PC-9 (cell line): ENCODE measurements at regions not wholly inside any gene's neighbourhood (a gene's known extent, or its start where the extent isn't known, plus 50 kb on each side); places are given as distances from the start of the nearest gene placed in this dataset.

ENCODE experiments used
- BruUV-seq: library from RNA; stranded (reverse); fragments of 400-500 nt; replicated peaks from 2 replicates; lab custom pipeline; 2021; lab: Mats Ljungman, UMichigan
- CTCF ChIA-PET: fragments of 300-600 bp; sonication (Branson Sonifier 250); formaldehyde crosslinking; loops from one replicate; lab custom pipeline; 2022; ENCODE audit warnings: antibody characterized with exemption; lab: Charles Lee
- POLR2A ChIA-PET: fragments of 300-600 bp; sonication (Branson Sonifier 250); formaldehyde crosslinking; loops from one replicate; lab custom pipeline; 2022; ENCODE audit warnings: antibody characterized with exemption; ENCODE audit not compliant: unreplicated experiment; lab: Charles Lee
- DNase-seq, 2 experiments: peaks; one replicate each; pipeline versions ENCODE4 v3.0.0 to v3.0.0-alpha.2; 2015 to 2022; ENCODE audit warnings: mixed read lengths in 1 of 2
- H2AFZ ChIP-seq: fragments of 200-600 bp; sonication (generic); 2 replicates; pipeline ENCODE4 v1.8.1; 2017; ENCODE audit warnings: antibody characterized with exemption
- H3F3A ChIP-seq: fragments of 200-600 bp; sonication (generic); 2 replicates; pipeline ENCODE4 v1.8.1; 2017; ENCODE audit warnings: antibody characterized with exemption, mild to moderate bottlenecking, low read depth; ENCODE audit not compliant: insufficient read depth
- H3K27ac ChIP-seq: fragments of 200-600 bp; sonication (generic); 2 replicates; pipeline ENCODE4 v1.6.1; 2016; ENCODE audit warnings: mixed run types
- H3K27me3 ChIP-seq: fragments of 200-600 bp; sonication (generic); 2 replicates; pipeline ENCODE4 v1.6.1; 2016; ENCODE audit warnings: low read depth, mixed run types; ENCODE audit not compliant: insufficient read depth
- H3K36me3 ChIP-seq: fragments of 200-600 bp; sonication (generic); 2 replicates; pipeline ENCODE4 v1.6.1; 2016; ENCODE audit warnings: low read depth, mixed run types
- H3K4me1 ChIP-seq: fragments of 200-600 bp; sonication (generic); replicated peaks from 2 replicates; pipeline ENCODE4 v1.6.1; 2016; ENCODE audit warnings: mixed run types; ENCODE audit not compliant: insufficient read depth
- H3K4me2 ChIP-seq: fragments of 200-600 bp; sonication (generic); 2 replicates; pipeline ENCODE4 v1.6.1; 2017; ENCODE audit warnings: mixed run types
- H3K4me3 ChIP-seq: fragments of 200-600 bp; sonication (generic); 2 replicates; pipeline ENCODE4 v1.6.1; 2016; ENCODE audit warnings: mixed run types
- H3K79me2 ChIP-seq: fragments of 200-600 bp; sonication (generic); 2 replicates; pipeline ENCODE4 v1.6.1; 2017; ENCODE audit warnings: low read depth, mixed run types
- H3K9me2 ChIP-seq: fragments of 200-600 bp; sonication (generic); 2 replicates; pipeline ENCODE4 v1.8.1; 2017; ENCODE audit warnings: mild to moderate bottlenecking; ENCODE audit not compliant: insufficient read depth
- H3K9me3 ChIP-seq: fragments of 200-600 bp; sonication (generic); 2 replicates; pipeline ENCODE4 v1.8.1; 2016; ENCODE audit warnings: low read depth; ENCODE audit not compliant: insufficient read depth
- H4K20me1 ChIP-seq: fragments of 200-600 bp; sonication (generic); 2 replicates; pipeline ENCODE4 v1.8.1; 2017; ENCODE audit not compliant: insufficient read depth
- CTCF ChIP-seq: fragments of 200-600 bp; sonication (generic); conservative IDR thresholded peaks from 2 replicates; pipeline ENCODE4 v1.6.1; 2017; ENCODE audit warnings: mixed run types, antibody characterized with exemption, mild to moderate bottlenecking, moderate library complexity
- EZH2 ChIP-seq: fragments of 200-600 bp; sonication (generic); IDR thresholded peaks from 2 replicates; pipeline ENCODE4 v1.8.0; 2017; ENCODE audit warnings: antibody characterized with exemption, low read depth
- intact Hi-C: fragments of 100-400 bp; cut with micrococcal nuclease; formaldehyde crosslinking; loops from one replicate; pipeline ENCODE4 v1.10.0; 2022; ENCODE audit not compliant: unreplicated experiment

GRCh38 chr4:79170077-79170476 is 155.8 kb downstream of the NAA11 start:
- no peaks in the 10 kb centered on the region for H3K9me3 ChIP-seq
- POLR2A ChIA-PET = no interaction called here
- intact Hi-C loops = no loop called here
- no peaks in the 10 kb centered on the region for H3K36me3 ChIP-seq
- TF ChIP-seq EZH2 = no peak
- no peak for TF ChIP-seq CTCF
- no peak overlapping the region for H2AFZ ChIP-seq
- no peak overlapping the region for H3K27ac ChIP-seq
- H3K4me1 ChIP-seq = no peaks in the 10 kb centered on the region
- BruUV-seq = no TSS peak
- H3K27me3 ChIP-seq = no peaks in the 10 kb centered on the region
- CTCF ChIA-PET = no interaction called here
- no peak for DNase-seq
- no peaks in the 10 kb centered on the region for H3K79me2 ChIP-seq
- no peak overlapping the region for H3K4me2 ChIP-seq
- H3F3A ChIP-seq = no peaks in the 10 kb centered on the region
- no peak overlapping the region for H3K4me3 ChIP-seq
- no peaks in the 10 kb centered on the region for H3K9me2 ChIP-seq
- H4K20me1 ChIP-seq = no peaks in the 10 kb centered on the region

DNA sequence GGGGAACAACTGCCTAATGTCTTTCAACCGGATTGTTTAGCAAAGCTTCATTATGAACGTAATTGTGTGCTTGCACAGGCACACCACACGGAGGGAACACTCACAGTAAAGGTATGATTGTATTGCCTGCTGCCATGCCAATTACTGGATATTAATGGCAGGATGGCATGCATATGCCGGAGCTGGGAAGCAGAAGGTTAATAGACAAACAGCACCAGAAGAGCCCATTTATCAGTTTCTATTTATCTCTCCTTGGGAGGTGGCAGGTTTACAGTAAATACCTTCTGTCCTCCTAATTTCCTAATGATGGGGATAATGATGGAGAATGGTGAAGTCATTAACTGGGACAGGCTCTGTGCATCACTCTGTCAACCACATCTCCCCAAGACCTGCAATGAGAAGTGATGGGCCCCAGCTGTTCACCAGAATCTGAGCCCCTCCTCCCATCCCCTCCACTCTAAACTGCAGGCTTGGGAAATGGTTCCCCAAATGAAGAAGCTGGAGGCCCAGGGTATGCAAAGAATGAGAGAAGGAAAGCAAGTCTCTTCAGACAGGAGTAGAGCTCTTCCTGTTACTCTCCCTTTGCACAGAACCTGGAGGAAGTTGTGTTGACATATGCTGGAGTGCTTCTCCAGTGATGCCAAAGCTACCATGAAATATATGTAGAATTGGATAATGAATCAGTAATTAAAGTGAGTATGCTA is 160.8 kb downstream of the NAA11 start:
- Histone ChIP-seq H3K4me1 (no peaks in the 10 kb centered on the region), H3K9me3 (no peaks in the 10 kb centered on the region), H3K9me2 (no peaks in the 10 kb centered on the region), H3K79me2 (no peaks in the 10 kb centered on the region), H3K4me3 (no peak overlapping the region), H2AFZ (no peak overlapping the region), H3K4me2 (no peak overlapping the region), H3K27me3 (no peaks in the 10 kb centered on the region), H3K36me3 (no peaks in the 10 kb centered on the region), H3K27ac (no peak overlapping the region), H3F3A (no peaks in the 10 kb centered on the region), H4K20me1 (no peaks in the 10 kb centered on the region)
- no TSS peak for BruUV-seq
- no peak for TF ChIP-seq CTCF
- no peak for TF ChIP-seq EZH2
- ChIA-PET CTCF (no interaction called here), POLR2A (no interaction called here)
- intact Hi-C loops = no loop called here
- no peak for DNase-seq

DNA sequence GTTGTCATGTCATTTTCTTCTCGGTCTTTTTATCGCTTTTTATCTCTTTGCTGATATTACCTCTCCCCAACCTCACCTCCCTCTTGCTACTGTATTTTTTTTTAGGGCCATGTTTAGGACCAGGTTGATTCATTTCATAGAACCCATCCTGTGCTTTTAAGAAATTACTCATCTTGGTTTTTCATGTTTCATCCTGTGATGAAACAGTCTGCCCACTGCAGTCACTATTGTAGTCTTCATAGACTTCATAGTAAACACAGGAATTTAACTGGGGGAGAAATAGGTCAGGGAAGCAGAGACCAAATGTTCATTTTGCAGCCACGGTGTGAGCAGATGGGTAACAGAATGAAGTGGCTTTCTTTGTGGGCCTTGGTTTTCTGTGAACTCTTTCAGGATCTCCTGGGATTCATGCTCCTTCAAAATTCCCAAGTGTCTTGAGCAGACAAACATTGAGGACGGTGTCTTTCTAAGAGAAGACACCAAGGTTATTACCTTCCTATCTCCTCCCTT is 161.8 kb downstream of the NAA11 start:
- Histone ChIP-seq H2AFZ (no peak overlapping the region), H3K27me3 (no peaks in the 10 kb centered on the region), H3K4me1 (no peaks in the 10 kb centered on the region), H3F3A (no peaks in the 10 kb centered on the region), H4K20me1 (no peaks in the 10 kb centered on the region), H3K79me2 (no peaks in the 10 kb centered on the region), H3K4me3 (no peak overlapping the region), H3K27ac (no peak overlapping the region), H3K9me2 (no peaks in the 10 kb centered on the region), H3K36me3 (no peaks in the 10 kb centered on the region), H3K4me2 (no peak overlapping the region), H3K9me3 (no peaks in the 10 kb centered on the region)
- ChIA-PET POLR2A (no interaction called here), CTCF (no interaction called here)
- intact Hi-C loops = no loop called here
- no peak for TF ChIP-seq CTCF
- TF ChIP-seq EZH2 = no peak
- no TSS peak for BruUV-seq
- no peak for DNase-seq
